ENCODE measurements at regions not wholly inside any gene's neighbourhood (a gene's known extent, or its start where the extent isn't known, plus 50 kb on each side); places are given as distances from the start of the nearest gene placed in this dataset.

- no peak for DNase-seq
Observed at GRCh38 chr22:49600468-49600867, 227.2 kb downstream of the BRD1 start.

GRCh38 chr22:49599691-49600455 lies 227.8 kb downstream of the BRD1 start:
- DNase-seq, result no peak

- DNase-seq, result no peak
Observed at GRCh38 chr22:49599039-49599438, 228.6 kb downstream of the BRD1 start.

GRCh38 chr22:49598338-49598737 lies 229.3 kb downstream of the BRD1 start:
- DNase-seq, result no peak

GRCh38 chr22:49597428-49598039 lies 230.1 kb downstream of the BRD1 start:
- no peak for DNase-seq

GRCh38 chr22:49595465-49596078 lies 232.1 kb downstream of the BRD1 start:
- no peak for DNase-seq

GRCh38 chr22:49594078-49594477 lies 233.6 kb downstream of the BRD1 start:
- no peak for DNase-seq

GRCh38 chr22:49593509-49593908 lies 234.2 kb downstream of the BRD1 start:
- no peak for DNase-seq

GRCh38 chr22:49592780-49593501 lies 234.7 kb downstream of the BRD1 start:
- no peak for DNase-seq

- DNase-seq, result no peak
Observed at GRCh38 chr22:49590851-49591445, 236.7 kb downstream of the BRD1 start.

GRCh38 chr22:49590381-49590780 lies 237.3 kb downstream of the BRD1 start:
- no peak for DNase-seq

- DNase-seq, result no peak
Observed at GRCh38 chr22:49589811-49590210, 237.9 kb downstream of the BRD1 start.

GRCh38 chr22:49589301-49589700 lies 238.4 kb downstream of the BRD1 start:
- DNase-seq, result no peak

- DNase-seq, result no peak
Observed at GRCh38 chr22:49588739-49589138, 238.9 kb downstream of the BRD1 start.

GRCh38 chr22:49587987-49588386 lies 239.7 kb downstream of the BRD1 start:
- DNase-seq, result no peak

- DNase-seq, result no peak
Observed at GRCh38 chr22:49587421-49587820, 240.3 kb downstream of the BRD1 start.

GRCh38 chr22:49586873-49587272 lies 240.8 kb downstream of the BRD1 start:
- no peak for DNase-seq

- DNase-seq, result no peak
Observed at GRCh38 chr22:49586244-49586748, 241.4 kb downstream of the BRD1 start.

GRCh38 chr22:49585461-49586243 lies 242.0 kb downstream of the BRD1 start:
- DNase-seq, result no peak

- no peak for DNase-seq
Observed at GRCh38 chr22:49583886-49584505, 243.7 kb downstream of the BRD1 start.

- DNase-seq, result no peak
Observed at GRCh38 chr22:49583341-49583740, 244.3 kb downstream of the BRD1 start.

- DNase-seq, result no peak
Observed at GRCh38 chr22:49582678-49583077, 245.0 kb downstream of the BRD1 start.

All from amniotic stem cell (primary cell).